Uterus (tissue), 3 donors: ENCODE measurements at regions not wholly inside any gene's neighbourhood (a gene's known extent, or its start where the extent isn't known, plus 50 kb on each side); places are given as distances from the start of the nearest gene placed in this dataset.

ENCODE experiments used
- DNase-seq, 2 donors: peaks; one replicate each; pipeline ENCODE4 v3.0.0-alpha.2; 2019 to 2020
- H3K27ac ChIP-seq, 2 donors: fragments of 200-600 bp; sonication (generic); 1 replicate in 1 of 2; 2 replicates in 1 of 2; pipeline ENCODE4 v1.5.1; 2016 to 2018
- H3K27me3 ChIP-seq, 2 donors: fragments of 200-600 bp; sonication (generic); one replicate each; pipeline ENCODE4 v1.5.1; 2018 to 2019; ENCODE audit warnings: control low read depth in 1 of 2
- H3K36me3 ChIP-seq, 2 donors: fragments of 200-600 bp; sonication (generic); one replicate each; pipeline ENCODE4 v1.5.1; 2019; ENCODE audit warnings: control low read depth in 1 of 2
- H3K4me1 ChIP-seq, 2 donors: fragments of 200-600 bp; sonication (generic); one replicate each; pipeline ENCODE4 v1.5.1; 2018 to 2019; ENCODE audit warnings: control low read depth in 1 of 2
- H3K4me3 ChIP-seq, 2 donors: fragments of 200-600 bp; sonication (generic); 1 replicate in 1 of 2; 2 replicates in 1 of 2; pipeline ENCODE4 v1.5.1; 2018 to 2019; ENCODE audit warnings: mild to moderate bottlenecking in 1 of 2
- H3K9me3 ChIP-seq, 2 donors: fragments of 200-600 bp; sonication (generic); one replicate each; pipeline ENCODE4 v1.5.1; 2019; ENCODE audit warnings: control low read depth in 1 of 2
- CTCF ChIP-seq, 4 experiments: fragments of 200-600 bp in 2 of 4; fragments of 450-650 bp in 2 of 4; sonication (generic) in 2 of 4; IDR thresholded peaks; one replicate each; pipeline ENCODE4 v1.5.1; 2016 to 2019; ENCODE audit warnings: antibody characterized with exemption in 4 of 4, mild to moderate bottlenecking in 2 of 4, moderate library complexity in 1 of 4
- POLR2A ChIP-seq, 2 donors: fragments of 450-650 bp; IDR thresholded peaks; one replicate each; pipeline ENCODE4 v1.6.1; 2016; ENCODE audit warnings: antibody characterized with exemption in 2 of 2, mild to moderate bottlenecking in 1 of 2, moderate library complexity in 1 of 2
- intact Hi-C: fragments of 100-400 bp; cut with DNase I; formaldehyde crosslinking; loops from one replicate; pipeline ENCODE4 v1.15.1; 2023; ENCODE audit warnings: low total_unique reads
- donor health status: DM: yes; HTN: yes; CAD: no.

- no peaks in the 10 kb centered on the region for H3K4me1 ChIP-seq
- no peak overlapping the region for H3K4me3 ChIP-seq
- DNase-seq = no peak
- no peak overlapping the region for H3K27ac ChIP-seq
- H3K27me3 ChIP-seq = no peaks in the 10 kb centered on the region
- no peaks in the 10 kb centered on the region for H3K36me3 ChIP-seq
- intact Hi-C loops = no loop called here
- TF ChIP-seq POLR2A (IDR thresholded peaks at IDR 0.05) (no peak), CTCF (IDR thresholded peaks at IDR 0.05) (no peak)
- H3K9me3 ChIP-seq = no peaks in the 10 kb centered on the region
Observed at GRCh38 chr7:67552738-67553137, 556.1 kb downstream of the TYW1 start.

GRCh38 chr7:67553378-67553777 lies 556.7 kb downstream of the TYW1 start:
- TF ChIP-seq POLR2A (IDR thresholded peaks at IDR 0.05) (no peak), CTCF (IDR thresholded peaks at IDR 0.05) (no peak)
- H3K4me1 ChIP-seq = no peaks in the 10 kb centered on the region
- H3K36me3 ChIP-seq = no peaks in the 10 kb centered on the region

GRCh38 chr7:67554986-67555385 lies 558.4 kb downstream of the TYW1 start:
- no peaks in the 10 kb centered on the region for H3K9me3 ChIP-seq
- H3K36me3 ChIP-seq = no peaks in the 10 kb centered on the region
- no peaks in the 10 kb centered on the region for H3K27me3 ChIP-seq
- intact Hi-C loops = no loop called here
- no peak overlapping the region for H3K27ac ChIP-seq
- H3K4me3 ChIP-seq = no peak overlapping the region
- no peaks in the 10 kb centered on the region for H3K4me1 ChIP-seq
- DNase-seq = no peak
- TF ChIP-seq CTCF (IDR thresholded peaks at IDR 0.05) (no peak), POLR2A (IDR thresholded peaks at IDR 0.05) (no peak)

More at GRCh38 chr7:67553378-67553777, 556.7 kb downstream of the TYW1 start:
- no peaks in the 10 kb centered on the region for H3K9me3 ChIP-seq
- no peak overlapping the region for H3K4me3 ChIP-seq
- no peaks in the 10 kb centered on the region for H3K27me3 ChIP-seq
- DNase-seq = no peak
- H3K27ac ChIP-seq = no peak overlapping the region
- intact Hi-C loops = no loop called here

GRCh38 chr7:67564959-67565358 lies 568.3 kb downstream of the TYW1 start:
- Histone ChIP-seq H3K36me3 (no peaks in the 10 kb centered on the region), H3K4me1 (no peaks in the 10 kb centered on the region), H3K9me3 (no peaks in the 10 kb centered on the region), H3K27ac (no peak overlapping the region), H3K4me3 (no peak overlapping the region), H3K27me3 (no peaks in the 10 kb centered on the region)
- DNase-seq = no peak
- intact Hi-C loops = no loop called here
- no peak for TF ChIP-seq CTCF (IDR thresholded peaks at IDR 0.05)
- TF ChIP-seq POLR2A (IDR thresholded peaks at IDR 0.05) = no peak

- H3K27me3 ChIP-seq = no peaks in the 10 kb centered on the region
- intact Hi-C loops = no loop called here
- no peak overlapping the region for H3K27ac ChIP-seq
- H3K36me3 ChIP-seq = no peaks in the 10 kb centered on the region
- H3K9me3 ChIP-seq = no peaks in the 10 kb centered on the region
- no peak for TF ChIP-seq CTCF (IDR thresholded peaks at IDR 0.05)
- TF ChIP-seq POLR2A (IDR thresholded peaks at IDR 0.05) = no peak
- no peak for DNase-seq
- no peaks in the 10 kb centered on the region for H3K4me1 ChIP-seq
- no peak overlapping the region for H3K4me3 ChIP-seq
Observed at GRCh38 chr7:67566101-67566500, 569.5 kb downstream of the TYW1 start.
